HTR-8/SVneo (cell line): ENCODE measurements at regions not wholly inside any gene's neighbourhood (a gene's known extent, or its start where the extent isn't known, plus 50 kb on each side); places are given as distances from the start of the nearest gene placed in this dataset.
"Not testable (repeated sequence)": the region's sequence is repeated elsewhere in the genome, so short reads cannot be mapped to it uniquely, and the experiment has no call there.

Experiments
- DNase-seq: peaks from one replicate; pipeline ENCODE4 v3.0.0; 2011; ENCODE audit warnings: low spot score, mixed read lengths; ENCODE audit not compliant: insufficient read length
- FAIRE-seq: peaks from 2 replicates; lab custom pipeline; 2011; peaks lifted over from hg19 to GRCh38; lab: Jason Lieb, UNC

DNA sequence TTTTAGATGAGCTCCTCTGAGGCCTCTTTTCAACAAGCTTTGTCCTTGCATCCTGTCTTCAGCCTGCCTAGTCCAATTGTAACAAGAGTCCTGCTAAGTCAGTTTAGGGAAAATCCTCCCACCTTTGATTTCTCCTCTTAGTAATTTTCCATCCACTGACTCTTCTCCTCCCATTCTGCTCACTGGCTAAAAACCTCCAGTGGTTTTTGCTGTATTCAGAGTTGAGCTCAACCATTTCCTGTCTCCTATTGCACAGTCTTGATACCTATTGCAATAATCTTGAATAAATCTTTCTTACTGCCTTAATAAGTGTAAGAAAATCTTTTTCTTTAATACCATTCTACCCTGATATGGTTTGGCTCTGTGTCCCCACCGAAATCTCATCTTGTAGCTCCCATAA is 117.8 kb upstream of the ENPP6 start:
- FAIRE-seq = no peak
- DNase-seq = no peak

DNA sequence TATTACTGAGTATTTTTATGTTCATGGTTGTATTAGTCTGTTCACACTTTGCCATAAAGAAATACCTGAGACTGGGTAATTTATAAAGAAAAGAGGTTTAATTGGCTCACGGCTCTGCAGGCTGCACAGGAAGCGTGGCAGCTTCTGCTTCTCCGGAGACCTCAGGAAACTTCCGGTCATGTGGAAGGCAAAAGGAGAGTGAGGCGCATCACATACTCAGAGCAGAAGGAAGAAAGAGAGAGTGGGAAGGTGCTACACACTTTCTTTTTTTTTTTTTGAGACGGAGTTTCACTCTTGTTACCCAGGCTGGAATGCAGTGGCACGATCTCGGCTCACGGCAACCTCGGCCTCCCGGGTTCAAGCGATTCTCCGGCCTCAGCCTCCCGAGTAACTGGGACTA is 115.8 kb upstream of the ENPP6 start:
- FAIRE-seq, DNase-seq: not testable (repeated sequence)

DNA sequence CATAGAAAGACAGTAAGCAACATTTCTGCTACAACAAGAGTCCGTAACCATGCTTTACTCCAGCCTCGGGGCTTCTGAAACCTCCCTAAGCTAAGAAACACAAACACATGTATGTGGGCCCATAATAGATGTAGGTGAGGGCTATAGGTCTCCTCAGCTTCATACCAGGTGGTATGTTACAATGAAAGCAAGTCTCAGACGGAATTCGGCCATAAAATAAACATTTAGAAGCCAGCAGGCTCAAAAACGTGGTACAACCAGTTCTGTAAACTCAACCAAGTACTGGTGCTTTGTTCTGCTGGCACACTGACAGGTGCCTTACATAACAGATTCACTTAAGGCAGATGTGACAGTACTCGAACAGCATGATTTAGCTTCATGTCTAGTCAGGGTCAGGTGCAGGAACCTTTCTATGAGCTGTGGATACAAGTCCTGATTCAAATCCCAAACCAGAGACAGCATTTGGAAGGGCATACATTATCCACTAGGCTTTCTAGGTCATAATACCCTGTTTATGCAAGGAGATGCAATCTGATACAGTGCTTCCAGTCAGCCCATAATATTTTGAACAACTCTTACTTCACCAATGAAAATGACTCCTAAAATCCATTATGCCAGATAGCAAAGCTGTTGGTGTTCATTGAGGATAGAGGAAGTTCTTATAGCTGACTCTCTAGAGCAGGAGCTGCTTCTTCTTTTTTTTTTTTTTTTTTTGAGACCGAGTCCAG is 113.8 kb upstream of the ENPP6 start:
- FAIRE-seq (no peak), DNase-seq (no peak)

DNA sequence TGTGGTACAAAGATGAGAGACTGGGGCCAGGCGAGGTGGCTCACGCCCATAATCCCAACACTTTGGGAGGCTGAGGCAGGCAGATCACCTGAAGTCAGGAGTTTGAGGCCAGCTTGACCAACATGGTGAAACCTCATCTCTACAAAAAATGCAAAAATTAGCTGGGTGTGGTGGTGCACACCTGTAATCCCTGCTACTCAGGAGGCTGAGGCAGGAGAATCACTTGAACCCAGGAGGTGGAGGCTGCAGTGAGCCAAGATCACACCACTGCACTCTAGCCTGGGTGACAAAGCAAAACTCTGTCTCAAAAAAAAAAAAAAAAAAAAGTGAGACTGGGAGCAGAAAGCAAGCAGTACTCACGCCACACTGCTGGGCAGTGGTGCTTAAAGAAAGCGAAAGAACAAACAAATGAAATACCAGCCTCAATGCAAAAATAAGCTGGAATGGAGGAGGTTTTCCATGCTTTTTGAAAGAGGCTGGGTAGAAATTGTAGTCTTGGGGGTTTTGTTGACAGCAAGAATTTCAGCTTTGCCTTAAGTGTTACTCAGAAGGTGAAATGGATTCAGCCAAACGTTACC is 112.9 kb upstream of the ENPP6 start:
- not testable (repeated sequence) for DNase-seq, FAIRE-seq

DNA sequence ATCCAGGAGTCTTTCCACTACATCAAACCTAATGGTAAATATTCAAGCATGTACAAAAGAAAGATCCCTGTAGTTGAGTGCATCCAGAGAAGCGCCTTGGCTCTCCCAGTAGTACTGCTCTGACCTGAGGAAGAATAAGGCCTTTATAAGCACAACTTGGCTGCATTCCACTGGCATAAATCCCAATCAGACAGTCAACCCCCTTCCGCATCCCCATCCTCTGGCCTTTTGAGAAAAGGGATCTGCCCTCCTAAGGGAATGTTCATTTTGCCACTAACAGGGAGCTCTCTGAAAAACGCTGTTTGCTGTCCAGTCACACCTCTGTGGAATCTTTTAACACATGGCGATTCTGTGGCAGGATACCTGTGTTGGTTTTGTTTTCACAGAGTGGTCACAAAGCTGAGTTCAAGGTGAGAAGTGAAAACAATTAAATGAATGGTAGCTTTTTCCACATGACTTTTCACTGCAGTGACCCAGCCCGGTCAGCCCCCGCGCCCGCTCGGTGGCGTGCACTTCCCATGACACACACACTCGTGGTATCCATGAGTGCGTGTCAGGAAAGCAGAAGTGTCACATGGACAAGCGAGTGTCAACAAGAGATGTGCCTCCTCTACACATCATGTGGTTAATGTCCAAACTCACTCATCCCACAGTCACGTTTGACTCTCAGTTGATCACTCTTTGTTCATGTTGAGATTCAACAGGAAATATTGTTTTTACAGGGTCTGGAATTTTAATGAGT is 112.2 kb upstream of the ENPP6 start:
- DNase-seq (no peak), FAIRE-seq (peak; percentile 36)

DNA sequence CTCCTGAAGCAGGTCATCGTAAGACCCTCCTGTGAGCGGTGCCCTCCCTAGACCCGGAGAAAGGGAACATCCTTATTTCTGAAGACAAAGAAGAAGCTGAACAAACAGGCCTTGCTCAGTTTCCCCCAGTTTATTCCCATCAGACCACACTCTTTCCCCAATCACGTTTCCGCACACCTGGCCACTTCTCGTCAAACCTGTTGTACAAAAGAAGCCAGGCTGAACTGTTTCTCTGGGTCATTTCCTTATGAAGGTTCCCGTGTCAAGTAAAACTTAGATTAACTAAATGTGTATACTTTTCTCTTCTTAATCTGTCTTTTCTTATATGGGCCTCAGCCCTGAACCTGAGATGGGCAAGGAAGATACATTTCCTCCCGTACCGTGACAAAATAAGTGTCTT is 111.6 kb upstream of the ENPP6 start:
- FAIRE-seq = no peak
- DNase-seq = no peak

DNA sequence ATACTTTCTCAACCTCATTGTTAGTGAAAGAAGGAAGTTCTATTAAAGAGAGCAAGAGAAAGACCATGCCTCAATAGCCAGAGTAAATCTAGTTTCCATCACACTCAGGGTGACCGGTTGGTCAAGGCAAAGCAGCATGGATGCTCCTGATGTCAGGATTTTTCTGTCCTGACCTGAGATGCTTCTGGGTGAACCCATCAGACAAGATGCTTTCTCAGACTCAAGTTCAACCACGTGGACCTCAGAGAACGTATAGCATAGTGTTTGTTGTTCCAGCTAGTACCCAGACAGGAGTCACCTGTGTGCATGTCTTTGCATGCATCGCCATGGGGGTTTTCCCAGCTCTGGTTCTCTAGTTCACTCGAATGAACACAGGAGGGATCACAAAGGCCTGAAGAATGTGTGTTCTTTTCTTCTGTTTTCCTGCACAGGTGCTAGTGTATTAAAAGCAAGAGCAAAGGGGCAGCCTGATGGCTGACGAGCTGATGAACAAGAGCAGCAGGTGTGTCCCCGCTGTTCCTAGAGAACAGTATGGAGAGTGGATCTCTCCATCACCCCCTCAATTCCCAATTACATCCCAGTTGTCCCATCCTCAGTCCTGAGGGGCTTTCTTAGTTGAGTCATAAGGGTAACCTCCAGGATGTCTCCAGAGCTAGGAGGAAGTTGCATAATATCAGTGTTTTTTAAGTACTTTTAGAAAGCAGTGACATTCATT is 110.5 kb upstream of the ENPP6 start:
- FAIRE-seq (no peak), DNase-seq (no peak)

DNA sequence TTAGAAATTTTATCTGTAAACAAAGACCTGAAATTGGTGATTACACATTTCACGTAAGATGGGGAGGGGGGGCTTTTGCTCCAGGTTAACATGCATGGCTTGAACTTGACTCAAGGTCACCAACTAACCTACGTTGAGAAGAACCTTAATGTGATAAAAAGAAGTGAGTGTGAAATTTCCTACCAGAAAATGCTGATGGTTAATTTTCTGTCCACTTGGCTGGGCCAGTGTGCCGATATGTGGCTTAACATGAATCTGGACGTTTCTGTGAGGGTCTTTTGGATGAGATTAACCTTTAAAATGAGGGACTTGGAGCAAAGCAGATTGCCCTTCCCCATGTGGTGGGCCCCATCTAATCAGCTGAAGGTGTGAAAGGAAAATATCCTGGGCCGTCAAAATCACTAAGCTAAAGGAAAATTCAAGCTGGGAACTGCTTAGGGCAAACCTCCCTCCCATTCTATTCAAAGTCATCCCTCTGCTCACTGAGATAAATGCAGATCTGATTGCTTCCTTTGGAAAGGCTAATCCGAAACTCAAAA is 107.3 kb upstream of the ENPP6 start:
- DNase-seq (no peak), FAIRE-seq (no peak)

DNA sequence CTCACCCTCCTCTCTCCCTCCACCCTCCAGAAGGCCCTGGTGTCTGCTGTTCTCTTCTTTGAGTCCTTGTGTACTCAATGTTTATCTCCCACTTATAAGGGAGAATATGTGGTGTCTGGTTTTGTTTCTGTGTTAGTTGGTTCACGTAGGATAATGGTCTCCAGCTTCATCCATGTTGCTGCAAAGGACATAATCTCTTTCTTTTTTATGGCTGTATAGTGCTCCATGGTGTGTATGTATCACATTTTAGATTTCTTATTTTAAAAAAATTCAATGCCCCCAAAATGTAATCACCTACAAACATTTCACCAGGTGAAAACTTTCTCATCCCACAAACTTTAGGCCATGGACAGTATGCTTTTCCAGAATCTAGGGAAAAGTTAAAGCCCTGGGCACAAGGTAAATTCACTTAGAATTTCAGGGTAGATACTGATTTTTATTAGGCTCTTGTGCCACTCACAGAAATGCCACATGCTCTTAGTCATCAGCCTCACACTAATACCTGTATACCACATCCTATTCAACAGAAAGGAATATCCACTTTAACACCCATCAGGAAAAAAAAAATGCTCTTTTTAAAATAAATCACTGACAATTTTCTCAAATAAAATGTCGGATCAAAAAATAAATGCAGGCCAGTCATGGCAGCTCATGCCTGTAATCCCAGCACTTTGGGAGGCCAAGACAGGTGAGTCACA is 104.8 kb upstream of the ENPP6 start:
- no peak for FAIRE-seq
- no peak for DNase-seq

DNA sequence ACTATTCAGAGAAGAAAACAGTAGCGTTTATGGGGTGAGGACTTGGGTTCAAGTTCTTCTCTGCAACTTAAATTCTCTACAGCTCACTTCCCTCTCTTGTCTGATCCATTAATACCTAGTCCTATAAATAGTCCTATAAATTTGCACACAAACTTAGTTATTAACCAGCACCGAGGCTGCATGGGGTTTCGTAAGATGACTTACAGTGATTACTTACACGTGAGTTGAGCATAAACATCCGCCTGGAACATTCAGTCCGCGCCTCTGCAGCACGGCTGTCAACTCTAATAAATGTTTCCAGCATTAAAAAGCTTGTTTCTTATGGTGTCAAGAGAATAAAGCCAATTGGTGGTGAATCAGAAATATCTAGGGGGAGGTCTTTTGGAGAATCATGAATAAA is 103.0 kb upstream of the ENPP6 start:
- no peak for DNase-seq
- FAIRE-seq = no peak

DNA sequence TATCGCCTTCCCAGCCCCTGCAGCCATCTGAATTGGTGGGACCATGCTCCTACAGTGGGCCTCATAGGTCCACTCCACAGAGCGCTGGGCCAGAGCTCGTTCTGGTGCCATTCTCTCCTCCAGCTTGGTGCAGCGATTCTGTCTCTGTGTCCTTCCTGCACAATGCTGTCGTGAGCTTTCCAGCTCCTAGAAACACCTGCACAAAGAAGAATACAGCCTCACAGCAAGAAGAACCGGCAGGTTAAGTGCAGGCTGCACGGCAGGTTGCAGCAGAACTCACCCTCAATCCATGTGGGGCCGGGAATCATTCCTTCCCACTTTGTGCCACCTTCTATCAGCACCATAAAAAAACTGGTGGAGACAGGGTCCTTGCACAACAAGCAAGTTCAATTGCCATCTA is 101.2 kb upstream of the ENPP6 start:
- FAIRE-seq (no peak), DNase-seq (no peak)

DNA sequence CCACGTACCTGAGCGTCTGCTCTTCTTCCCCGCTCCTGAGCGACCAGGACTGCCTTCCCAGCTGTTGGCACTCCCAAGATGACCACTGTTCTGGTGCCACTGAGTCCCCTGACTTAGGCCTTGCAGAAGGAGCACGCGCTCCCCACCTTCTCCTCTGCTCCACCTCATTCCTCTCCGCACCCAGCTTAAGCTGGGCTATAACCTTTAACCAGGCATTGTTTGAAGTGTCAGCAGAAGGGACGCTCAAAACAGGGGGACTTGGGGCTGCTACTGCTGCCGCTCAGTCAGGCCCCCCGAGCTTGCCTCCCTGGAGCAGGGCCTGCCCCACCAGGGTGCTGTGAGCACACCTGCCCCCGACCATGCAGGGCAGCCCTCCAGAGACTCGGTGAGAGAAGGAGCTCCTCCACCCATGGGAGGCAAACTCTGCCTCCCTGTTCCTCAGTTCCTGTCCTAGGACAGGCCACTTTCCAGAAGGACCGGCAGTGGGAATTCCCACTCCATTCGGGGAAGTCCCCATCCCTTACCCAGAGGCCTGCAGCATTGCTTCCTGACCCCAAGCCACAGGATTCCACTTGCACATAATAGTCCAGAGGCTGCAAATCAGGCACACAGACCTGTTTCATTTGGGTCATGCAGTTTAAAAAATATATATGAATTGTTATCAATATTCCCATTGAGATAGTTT is 99.7 kb upstream of the ENPP6 start:
- no peak for DNase-seq
- no peak for FAIRE-seq

DNA sequence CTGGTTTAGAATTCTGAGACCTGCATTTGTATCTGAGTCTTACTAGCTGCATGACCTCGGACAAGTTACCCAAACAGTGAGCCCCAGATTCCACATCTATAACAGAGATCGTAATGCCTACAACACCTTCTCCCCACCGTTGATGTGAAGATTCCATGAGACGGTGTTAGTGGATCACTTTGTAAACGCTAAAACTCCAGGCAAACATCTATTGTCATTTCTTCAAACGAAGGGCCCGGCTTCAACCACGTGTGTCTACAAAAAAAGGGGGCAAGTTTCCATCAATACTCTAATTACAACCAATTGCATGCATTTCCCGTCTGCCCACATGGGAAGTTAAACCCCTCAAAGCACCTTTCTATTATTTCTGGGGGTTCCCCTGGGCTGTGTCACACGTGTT is 99.1 kb upstream of the ENPP6 start:
- FAIRE-seq = no peak
- no peak for DNase-seq

DNA sequence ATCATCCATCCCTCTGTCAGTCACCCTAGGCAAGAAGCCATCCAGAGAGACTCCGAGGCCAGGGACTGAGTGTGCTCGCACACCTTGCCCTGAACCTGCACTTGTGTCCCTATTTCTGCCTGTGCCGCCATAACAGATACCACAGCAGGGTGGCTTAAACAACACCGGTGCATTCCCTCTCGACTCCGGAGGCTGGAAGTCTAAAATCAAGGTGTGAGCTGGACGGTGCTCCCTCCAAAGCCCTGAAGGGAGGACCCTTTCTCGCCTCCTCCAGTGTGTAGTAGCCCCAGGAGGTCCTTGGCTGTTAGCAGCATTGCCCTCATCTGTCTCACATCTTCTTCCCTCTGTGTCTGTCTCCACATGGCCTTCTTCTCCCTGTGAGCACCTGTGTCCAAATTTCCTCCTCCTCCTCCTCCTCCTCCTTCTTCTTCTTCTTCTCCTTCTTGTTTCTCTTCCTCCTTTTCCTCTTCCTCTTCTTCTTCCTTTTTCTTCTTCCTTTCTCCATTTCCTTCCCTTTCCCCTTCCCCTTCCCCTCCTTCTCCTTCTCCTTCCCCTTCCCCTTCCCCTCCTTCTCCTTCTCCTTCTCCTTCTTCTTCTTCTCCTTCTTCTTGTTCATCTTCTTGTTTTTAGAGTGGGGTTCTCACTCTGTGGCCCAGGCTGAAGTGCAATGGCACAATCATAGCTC is 98.1 kb upstream of the ENPP6 start:
- DNase-seq = no peak
- peak; percentile 4 for FAIRE-seq

DNA sequence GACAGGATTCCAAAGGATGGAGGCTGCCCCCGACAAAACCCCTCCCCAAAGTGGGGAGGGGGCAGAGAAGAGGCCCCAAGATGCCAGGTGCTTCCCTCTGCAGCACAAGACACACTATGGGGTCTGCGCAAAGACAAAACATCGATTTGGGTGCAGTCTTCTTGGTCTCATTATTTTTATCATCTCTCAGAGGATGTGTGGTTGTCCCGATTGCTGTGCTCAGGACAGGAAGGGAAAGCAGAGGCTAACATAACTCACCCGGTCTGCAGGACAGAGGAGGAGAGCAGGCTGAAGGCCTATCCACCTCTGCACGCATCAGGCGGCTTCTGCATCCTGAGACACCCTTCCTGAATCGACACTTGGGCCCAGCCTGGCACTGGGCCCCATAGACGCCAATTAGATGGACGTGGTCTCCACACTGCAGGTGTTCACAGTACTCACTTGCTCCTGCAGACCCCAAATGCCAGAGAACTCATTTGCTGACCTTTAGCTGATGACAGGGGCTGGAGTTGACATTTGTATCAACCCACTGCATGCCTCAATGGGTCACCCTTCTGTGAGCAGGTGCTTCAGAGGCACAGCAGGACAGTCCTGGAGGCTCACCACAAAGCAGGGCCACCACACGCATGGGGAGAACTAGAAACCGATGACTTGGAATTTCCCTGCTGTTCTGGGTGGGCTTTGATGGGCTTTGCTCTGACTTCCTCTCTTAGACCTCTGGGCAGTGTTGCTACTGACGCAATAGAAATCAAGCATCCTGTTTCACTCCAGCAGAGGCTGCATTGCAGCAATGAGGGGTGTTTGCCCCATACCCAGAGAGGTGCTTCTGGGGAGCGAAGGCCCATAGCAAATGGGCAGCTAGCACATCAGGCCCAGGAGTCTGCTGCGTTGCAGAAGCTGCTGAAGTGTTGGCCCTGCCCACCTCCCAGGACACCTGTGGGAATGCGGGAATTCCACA is 96.3 kb upstream of the ENPP6 start:
- DNase-seq (no peak), FAIRE-seq (no peak)

DNA sequence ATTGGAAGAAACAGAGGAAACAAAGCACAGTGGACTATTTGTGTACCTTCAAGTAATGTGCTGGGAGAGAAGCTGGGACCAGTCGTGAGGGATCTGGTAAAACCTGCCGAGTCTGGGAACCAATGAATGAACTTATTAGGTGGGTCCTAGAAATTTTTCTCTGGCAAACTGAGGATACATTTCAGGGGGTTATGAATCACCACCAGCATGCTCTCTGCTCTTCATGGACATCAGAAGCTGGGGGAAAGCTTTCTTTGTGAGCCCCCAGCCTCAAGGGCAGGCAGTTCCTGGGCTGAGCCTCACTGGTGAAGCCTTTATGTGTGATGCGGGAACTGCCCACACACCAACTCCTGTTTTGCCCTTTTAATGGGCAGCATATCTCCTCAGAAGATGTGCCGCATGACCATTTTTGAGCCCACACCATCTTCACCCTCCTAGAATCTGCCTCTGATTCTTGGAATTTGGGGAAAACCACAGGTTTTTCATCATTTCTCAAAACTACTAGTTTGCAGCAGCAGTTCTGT is 95.4 kb upstream of the ENPP6 start:
- DNase-seq (no peak), FAIRE-seq (no peak)

DNA sequence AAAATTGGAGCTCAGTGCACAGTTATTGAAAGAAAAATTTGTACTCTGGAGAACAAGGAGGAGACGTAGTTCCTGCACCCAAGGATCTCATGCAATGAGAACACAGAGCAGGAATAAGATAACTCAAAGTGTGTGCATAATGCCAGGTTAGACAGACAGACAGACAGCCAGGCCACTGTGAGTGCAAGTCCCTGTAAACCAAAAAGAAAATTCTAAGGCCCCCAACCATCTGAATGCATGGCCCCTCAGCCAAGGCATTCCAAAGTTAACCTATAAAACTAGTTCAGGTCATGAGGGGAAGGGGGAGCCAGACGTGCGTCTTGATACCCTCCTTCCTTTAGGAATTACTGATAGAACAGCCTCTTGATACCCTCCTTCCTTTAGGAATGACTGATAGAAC is 94.5 kb upstream of the ENPP6 start:
- no peak for FAIRE-seq
- DNase-seq = no peak
